NCI-H345 treated with DMSO at 0.1 percent for 48 hours (cell line): ENCODE measurements at regions not wholly inside any gene's neighbourhood (a gene's known extent, or its start where the extent isn't known, plus 50 kb on each side); places are given as distances from the start of the nearest gene placed in this dataset.

Source experiments
- DNase-seq: peaks from one replicate; lab custom pipeline; 2025; ENCODE audit not compliant: unreplicated experiment; lab: John Stamatoyannopoulos, UW

DNA sequence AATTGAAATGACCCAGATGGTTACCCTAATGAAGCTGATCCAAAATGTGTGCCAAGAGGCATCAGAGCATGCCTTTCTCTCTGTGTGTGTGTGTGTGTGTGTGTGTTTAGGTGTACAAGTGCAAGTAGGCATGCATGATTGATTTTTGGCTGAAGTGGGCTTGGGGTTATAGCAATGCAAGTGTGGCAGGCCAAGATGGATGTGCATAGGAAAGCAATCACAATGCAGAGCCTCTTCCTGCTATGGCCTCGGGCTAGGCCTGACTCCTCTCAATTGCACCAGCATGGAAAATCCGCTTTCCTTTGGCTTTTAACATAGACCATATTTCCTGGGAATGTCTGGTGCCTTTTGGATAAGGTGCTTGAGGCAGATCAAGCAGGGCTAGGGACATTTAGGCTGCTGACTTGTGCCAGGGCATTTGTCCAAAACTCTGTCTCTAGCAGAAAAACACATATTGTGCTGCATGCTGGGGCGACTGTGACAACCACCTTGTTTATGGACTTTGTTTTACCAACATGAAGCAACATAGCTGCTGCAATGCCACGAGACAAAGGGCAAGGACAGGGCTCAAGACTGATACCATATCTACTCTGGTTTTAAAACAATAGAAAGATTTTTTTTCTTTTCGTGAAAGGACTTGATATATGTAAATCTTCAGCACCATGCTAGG is 395.7 kb downstream of the RAPGEF2 start:
- no peak for DNase-seq

DNA sequence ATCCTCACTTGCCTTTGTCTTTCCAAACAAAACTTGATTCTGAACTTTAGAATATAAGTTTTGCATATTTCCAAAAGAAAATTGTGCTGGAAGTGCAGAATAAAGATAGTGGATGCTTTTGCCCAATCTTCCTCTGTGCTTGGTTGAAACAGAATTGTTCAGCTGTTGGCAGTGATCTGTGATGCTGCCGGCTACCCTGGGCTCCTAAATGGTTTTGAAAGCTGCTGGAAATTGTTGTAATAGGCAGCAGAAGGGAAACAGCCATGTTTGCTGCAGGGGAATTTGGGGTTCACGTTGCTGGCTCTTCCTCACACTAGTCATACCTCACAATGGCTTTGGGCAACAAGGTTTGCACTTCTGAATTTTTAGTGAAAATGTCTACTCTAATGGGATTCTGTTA is 398.0 kb downstream of the RAPGEF2 start:
- DNase-seq = no peak

DNA sequence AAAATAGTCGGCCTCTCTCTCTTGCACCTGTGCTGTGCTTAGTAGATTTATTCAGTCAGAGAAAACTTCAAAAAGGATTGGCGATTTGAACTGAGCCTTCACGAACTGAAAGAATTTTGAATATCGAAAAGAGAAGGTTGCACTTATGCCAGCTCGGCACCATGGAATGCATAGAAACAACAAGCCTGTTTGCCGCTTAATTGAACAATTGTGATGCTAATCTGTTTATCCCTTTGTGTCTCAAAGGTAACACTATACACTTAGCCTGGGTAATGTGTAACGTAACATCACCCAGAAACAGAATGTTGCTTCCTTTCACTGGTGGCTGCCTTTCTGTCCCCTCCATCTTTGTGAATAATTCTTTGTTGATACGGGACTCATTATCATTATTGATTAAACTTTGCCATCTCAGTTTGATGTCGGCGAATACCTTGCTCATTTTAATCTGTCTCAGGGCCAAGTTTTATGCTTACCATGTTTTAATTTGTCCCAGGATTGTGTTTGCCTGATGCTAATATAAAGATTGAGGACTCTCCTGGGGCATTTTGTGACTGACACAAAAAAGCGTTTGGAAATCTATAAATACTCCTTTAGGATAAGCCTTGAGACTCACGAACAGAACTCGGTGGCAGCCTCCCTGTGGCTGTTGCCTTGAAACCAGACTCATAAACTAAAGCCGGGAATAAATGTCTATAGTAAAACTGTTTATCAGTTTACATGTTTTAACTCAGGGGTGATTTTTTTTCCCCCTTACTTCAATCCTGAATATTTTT is 400.5 kb downstream of the RAPGEF2 start:
- DNase-seq = no peak

DNA sequence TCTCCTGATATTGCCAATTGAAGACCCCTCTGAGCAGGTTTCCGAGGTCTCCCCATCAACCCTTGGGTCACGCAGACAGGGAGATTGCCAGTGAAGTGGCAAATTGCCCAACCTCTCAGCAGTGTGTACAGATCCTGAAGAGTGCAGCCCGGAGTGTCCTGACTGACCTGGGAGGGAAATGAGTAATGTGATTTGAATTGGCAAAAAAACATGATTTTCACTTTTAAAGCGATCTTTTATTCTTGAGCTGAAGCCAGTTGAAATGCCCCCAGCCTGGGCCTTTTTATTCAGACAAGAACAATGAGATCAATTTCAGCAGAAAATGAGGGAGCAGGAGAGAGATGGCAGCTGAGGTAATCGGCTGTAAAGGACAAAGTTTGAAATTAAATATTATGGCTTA is 401.8 kb downstream of the RAPGEF2 start:
- DNase-seq = no peak

DNA sequence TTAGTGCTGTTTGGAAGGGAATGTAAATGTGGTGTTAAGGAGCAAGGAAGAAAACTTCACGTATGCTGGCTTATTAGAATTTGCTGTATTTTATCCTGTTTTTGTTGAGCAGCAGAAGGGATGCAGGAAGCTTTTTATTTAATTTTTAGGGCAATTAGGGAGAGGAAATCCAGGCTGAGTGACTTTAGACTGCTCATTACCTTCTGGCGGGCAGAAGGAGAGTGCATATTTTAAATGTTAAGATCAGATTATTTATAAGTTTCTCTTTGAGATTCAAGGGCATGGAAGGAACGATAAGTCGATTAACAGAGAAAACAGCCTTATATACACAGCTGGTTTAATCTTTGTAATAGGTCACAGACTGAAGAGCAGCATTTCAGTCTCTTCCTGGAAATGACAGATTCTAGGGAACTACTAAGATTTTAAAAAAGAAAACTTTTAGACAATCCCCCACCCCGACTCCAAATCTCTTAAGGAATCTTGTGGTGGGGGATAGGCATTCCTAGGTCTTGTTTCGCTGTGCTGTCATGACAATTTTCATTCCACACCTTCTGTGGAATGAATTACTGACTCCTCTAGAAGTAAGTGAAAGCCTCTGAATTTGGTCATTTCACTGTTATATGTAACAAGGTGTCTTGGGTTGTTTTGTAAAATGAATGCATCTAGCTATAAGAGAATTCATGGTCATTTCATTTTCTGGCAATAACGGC is 402.5 kb downstream of the RAPGEF2 start:
- no peak for DNase-seq

DNA sequence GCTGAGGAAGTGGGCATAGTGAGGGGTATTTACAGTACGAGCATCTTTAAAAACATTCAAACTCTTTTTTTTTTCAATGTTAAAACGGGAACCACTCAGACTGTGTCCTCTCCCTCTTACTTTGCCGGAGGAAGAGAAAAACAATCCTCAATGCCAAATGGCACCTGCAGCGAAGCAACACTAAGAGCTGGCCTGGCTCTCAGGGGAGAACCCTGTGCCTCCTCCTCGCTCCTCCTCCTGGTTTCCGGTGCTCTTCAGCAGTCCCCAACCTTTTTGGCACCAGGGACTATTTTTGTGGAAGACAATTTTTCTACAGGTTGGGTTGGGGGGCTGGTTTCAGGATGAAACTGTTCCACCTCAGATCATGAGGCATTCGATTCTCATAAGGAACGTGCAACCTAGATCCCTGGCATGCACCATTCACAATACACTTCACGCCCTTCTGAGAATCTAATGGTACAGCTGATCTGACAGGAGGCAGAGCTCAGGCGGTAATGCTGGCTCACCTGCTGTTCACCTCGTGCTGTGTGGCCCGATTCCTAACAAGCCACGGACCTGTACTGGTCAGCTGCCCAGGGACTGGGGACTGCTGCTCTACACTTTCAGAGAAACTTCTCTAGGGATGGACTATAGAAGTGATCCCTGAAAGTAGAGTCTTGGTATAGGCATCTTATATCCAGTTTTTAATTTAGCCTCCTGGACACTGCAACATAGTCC is 404.1 kb downstream of the RAPGEF2 start:
- no peak for DNase-seq

DNA sequence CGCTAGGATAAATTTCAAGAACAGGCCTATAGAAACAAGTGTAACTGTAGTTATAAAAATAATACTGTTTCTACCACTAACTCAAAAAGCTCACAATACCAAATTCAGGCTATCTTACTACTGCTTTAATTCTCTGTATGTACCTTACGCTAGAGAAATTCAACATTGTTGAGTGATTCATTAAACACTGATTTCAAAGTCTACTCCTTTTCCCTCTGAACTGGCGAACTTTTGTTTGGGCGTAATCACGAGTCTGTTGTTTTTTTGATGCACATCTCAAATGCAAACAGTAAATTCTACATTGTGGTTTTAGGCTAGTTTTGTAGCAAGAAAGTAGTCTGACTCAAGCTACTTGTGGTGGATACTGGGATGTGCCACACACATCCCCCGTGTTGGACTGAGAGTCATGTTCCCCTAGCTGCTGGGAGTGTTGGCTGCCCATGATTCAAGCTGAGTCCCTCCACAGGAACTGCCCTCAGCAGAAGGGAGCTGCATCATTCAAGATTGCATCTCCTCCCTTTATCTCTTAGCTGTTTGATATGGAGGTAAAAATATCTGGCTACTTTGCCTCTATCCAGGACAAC is 406.1 kb downstream of the RAPGEF2 start:
- DNase-seq = no peak

DNA sequence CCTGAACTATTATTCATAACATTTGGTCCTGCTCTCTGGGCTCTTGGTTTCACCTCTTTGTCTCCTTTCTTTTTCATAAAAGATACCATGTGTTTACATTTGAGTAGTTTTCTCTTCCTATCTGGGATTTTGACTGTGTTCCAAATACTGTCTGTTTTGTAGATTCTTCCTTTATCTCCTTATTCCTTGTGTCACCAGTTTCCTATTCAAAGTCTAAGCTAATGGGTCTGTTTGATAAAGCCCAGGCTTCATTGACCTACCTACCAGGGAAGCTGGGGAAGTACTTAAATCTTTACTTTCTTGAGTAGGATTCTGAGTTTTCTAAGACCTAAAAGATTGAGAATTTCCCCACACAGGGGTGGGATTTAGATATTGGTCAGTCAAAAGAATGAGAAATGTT is 409.5 kb downstream of the RAPGEF2 start:
- no peak for DNase-seq

DNA sequence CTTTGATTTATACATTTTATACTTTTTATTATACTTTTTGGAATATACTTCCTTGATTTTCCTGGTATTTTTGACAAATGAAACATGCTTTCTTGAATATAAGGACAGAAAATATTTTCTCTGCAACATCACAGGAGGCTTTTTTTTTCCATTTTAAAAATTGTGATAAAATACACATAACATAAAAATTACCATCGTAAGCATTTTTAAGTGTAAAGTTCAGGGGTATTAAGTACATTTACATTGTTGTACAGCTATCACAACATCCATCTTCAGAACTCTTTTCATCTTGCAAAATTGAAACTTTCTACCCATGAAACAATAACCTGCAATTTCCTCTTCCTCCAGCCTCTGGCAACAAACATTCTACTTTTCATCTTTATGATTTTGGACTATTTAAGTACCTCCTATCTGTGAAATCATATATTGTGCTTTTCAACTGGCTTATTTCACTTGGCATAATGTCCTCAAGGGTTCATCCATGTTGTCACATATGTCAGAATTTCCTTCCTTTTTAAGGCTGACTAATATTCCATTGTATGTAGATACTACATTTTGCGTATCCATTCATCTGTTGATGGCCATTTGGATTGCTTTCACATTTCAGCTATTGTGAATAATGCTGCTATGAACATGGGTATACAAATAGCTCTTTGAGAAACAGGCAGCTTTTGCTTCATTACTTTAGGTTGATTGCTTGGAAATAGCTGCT is 412.6 kb downstream of the RAPGEF2 start:
- no peak for DNase-seq

DNA sequence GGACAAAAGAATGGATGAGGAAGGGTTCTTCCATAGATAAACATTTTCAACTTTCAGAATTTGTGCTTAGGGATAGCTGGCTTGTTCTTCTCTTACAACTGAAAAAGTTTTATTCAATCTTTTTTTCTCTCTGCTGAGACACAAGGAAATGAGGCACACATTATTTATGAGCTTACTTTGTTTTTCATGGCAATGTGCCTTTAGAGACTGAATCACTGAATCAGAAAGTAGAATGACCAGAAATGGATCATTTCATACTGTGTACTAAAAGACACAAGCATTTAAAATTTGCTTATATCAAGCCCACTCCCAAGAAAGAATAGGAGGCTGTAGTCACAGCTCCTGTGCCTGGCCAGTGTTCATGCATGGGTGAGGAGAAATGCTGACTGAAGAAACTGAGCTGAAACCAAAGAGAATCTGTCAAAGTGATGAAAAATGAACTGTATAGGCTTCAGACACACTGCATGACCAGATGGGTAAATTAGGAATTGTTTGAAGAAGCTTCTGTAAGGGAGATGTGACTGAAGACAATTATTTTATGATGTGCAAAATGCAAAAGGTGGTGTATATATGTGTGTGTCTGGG is 413.8 kb downstream of the RAPGEF2 start:
- DNase-seq = no peak

DNA sequence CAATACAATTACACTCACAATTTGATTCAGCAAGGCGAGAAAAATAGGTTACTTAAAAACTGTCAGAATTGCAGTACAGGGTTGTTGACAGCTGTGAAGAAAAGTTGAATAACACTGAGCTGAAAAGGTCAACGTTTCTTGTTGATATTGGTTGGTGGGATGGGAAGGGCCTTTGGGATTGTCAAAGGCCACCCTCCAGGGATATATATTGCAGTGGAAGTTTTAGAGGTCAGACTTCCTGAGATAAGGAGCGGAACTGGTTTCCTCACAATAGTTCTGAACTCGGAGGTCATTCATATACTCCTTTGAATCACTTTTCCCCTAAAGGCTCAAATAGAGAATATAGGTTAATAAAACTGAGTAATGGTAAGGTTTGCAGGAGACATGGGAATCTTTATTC is 417.2 kb downstream of the RAPGEF2 start:
- DNase-seq = no peak

DNA sequence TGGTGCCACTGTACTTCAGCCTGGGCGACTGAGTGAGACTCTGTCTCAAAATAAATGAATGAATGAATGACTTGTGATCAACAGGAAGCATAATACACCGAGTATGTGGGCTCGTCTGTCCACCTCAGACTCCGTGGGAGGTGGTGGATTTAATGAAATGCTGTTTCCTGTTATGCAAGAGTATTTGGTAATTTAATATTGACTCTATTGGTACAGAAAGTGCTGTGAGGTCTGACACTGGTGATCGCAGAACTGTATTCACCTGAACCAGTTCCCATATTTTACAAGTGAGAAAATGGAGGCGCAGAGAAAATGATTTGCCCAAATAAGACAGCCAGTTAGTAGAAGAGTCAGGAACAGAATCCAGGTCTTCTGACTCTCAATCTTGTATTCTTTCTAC is 423.3 kb downstream of the RAPGEF2 start:
- DNase-seq = no peak

DNA sequence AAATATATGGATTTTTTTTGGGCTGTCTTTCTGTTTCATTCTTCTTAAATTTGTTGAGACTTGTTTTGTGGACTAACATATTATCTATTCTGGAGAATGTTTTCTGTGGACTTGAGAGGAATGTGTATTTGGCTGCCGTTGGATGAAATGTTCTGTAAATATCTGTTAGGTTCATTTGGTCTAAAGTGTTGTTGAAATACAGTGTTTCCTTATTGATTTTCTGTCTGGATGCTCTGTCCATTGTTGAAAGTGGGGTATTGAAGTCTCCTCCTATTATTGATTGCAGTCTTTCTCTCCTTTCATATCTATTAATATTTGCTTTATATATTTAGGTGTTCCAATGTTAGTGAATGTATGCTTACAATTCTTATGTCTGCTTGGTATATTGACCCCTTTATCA is 431.8 kb downstream of the RAPGEF2 start:
- no peak for DNase-seq

DNA sequence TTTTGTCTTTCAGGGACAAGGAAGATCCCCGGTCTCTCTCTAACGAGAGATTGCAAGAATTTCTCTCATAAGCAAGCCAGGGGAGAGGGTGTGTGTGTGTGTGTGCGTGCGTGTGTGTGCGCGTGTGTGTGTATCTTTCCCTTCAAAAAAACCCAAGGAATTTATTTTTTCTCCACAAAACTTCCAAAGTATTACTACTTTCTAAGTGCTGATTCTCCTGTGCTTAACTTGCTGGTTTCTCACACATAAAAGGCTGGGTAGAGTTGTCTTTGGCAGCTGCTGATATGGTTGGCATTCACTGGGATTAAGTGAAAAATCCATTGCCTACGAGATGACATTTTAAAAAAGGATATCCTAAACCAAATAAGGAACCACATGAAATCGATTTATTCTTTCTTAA is 435.7 kb downstream of the RAPGEF2 start:
- no peak for DNase-seq

DNA sequence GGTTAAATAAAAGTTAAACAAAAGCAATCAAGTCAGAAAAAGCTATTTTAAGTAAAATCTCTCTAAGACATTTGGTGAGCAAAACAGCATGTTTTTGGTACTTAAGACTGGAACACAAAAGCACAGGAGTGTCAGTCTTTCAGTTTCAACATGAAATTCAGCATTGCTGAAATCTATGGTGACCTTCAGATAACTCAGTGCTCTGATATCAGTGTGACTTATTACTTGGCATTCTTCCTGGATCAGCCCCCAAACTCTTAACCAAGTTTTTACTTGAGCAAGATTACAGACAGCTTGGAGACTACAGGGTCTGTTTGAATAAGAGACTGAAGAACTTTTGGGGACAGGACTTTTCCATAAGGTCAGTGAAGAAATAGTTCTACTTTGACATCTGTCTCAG is 437.2 kb downstream of the RAPGEF2 start:
- no peak for DNase-seq

DNA sequence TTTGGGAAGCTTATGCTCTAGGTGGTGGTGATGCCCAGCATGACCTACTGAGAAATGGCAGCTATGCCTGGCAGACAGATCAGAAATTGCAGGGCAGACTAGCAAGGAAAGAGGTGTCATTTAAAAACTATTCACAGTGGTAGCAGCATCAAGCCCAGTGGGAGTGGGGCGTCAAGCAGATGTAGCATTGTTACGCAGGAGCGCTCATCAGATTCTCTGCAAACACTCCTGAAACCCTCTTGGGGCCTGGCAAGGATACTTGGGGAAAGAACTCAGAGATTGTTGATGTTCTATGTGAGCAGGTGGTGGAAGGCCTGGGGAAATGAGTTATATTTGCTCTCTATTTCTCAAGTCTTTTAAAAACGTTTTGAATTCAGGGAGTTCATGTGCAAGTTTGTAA is 437.6 kb downstream of the RAPGEF2 start:
- no peak for DNase-seq

DNA sequence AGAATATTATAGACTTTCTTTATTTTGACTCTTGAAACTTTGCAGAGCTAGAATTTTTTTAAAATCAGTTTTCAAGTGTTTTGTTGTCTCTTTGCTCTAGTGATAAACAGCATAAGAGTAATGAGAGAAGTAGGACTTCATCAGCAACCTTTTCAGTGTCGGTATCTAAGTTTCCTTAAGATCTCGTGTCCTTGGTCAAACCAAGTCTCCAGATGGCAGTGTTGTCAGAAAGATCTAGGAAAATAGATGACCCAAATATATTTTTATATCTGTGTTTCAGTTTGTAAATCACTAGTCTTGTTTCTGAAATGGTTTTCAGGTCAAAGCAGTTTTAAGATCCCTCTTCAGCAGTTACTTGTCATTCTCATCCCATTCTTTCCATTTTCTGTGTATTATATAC is 438.3 kb downstream of the RAPGEF2 start:
- DNase-seq = no peak

DNA sequence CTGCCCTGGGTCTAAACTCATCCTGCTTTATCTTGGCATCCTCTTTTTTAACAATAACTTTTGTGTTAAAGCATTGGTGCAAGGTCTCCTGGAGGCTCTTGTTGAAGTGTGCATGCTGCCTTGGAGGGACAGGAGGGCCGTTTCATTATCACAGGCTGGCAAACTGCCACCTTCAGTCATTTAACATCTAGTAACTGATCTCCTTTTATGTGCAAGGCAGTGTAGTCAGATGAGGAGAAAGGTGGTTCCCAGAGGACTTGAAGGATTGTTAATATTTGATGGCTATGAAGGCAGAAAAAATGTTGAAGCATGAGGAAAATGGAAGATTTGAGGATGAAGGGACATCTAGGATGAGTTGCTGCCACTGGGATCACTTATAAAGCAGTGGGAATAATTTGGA is 439.4 kb downstream of the RAPGEF2 start:
- DNase-seq = no peak

DNA sequence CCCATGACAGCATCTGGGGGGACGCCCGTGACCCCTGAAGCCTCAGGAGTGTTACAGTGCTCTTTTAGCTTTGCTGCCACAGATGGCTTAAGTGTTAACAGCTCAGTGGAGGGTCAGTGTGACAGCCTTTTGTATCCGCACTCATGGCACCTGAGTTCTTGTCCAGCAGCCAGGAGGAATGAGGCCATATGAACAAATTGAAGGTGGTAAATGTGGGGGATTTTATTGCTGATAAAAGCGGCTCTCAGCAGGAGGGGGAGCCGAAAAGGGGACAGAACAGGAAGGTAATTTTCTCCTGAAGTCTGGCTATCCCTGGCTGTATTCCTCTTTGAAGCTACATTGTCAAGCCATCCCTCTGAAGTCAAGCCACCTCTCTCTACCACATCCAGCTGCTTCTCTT is 441.0 kb downstream of the RAPGEF2 start:
- DNase-seq = no peak

DNA sequence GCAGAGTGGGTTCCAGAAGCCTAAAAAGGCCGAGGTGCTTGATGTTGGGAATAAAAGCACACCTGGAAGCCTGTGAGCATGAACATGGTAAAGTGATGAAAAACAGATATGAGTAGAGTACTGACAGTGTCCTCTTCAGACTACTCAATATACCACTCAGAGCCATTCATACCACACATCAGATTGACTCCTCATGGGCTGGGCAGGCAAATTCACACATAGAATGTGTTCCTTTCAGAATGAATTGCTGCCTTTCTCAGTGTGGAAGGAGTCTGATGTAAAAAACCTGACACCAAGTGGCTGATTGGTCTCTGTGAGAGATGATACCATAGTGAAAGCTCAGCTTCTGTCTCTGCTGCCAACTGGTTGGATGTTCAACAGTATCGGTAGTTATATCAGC is 442.7 kb downstream of the RAPGEF2 start:
- DNase-seq = no peak
